NT2/D1 (cell line): ENCODE measurements at regions not wholly inside any gene's neighbourhood (a gene's known extent, or its start where the extent isn't known, plus 50 kb on each side); places are given as distances from the start of the nearest gene placed in this dataset.
"Not testable (repeated sequence)": the region's sequence is repeated elsewhere in the genome, so short reads cannot be mapped to it uniquely, and the experiment has no call there.

Experiments used
- DNase-seq: peaks from one replicate; pipeline ENCODE4 v3.0.0-alpha.2; 2011; ENCODE audit warnings: low read depth, low spot score
- H3K27me3 ChIP-seq: 2 replicates; pipeline ENCODE4 v1.6.0; 2011; ENCODE audit warnings: mild to moderate bottlenecking; ENCODE audit not compliant: insufficient read length, insufficient read depth
- H3K36me3 ChIP-seq: 2 replicates; pipeline ENCODE4 v1.6.1; 2011; ENCODE audit warnings: mild to moderate bottlenecking, low read length, mixed read lengths; ENCODE audit not compliant: insufficient read depth, insufficient read length
- H3K4me1 ChIP-seq: 2 replicates; pipeline ENCODE4 v1.5.1; 2011; ENCODE audit not compliant: insufficient read depth, insufficient read length
- H3K4me3 ChIP-seq: 2 replicates; pipeline ENCODE4 v1.5.1; 2011; ENCODE audit warnings: low read depth; ENCODE audit not compliant: insufficient read length
- H3K9ac ChIP-seq: 2 replicates; pipeline ENCODE4 v1.6.0; 2011; ENCODE audit warnings: low read depth; ENCODE audit not compliant: insufficient read length
- H3K9me3 ChIP-seq: 2 replicates; pipeline ENCODE4 v1.5.1; 2011; ENCODE audit warnings: mild to moderate bottlenecking, low read length; ENCODE audit not compliant: insufficient read depth
- SUZ12 ChIP-seq: IDR thresholded peaks from 2 replicates; pipeline ENCODE4 v1.6.1; 2011; ENCODE audit not compliant: insufficient read length, insufficient read depth; ENCODE audit errors: extremely low read depth
- YY1 ChIP-seq: IDR thresholded peaks from 2 replicates; pipeline ENCODE4 v1.6.1; 2011; ENCODE audit not compliant: insufficient read length, insufficient read depth
- ZNF274 ChIP-seq: IDR thresholded peaks from 2 replicates; pipeline ENCODE4 v1.6.1; 2011; ENCODE audit warnings: mild to moderate bottlenecking, low read depth, low read length

- H3K36me3 ChIP-seq: no peaks in the 10 kb centered on the region
- DNase-seq: no peak
- no peaks in the 10 kb centered on the region for H3K27me3 ChIP-seq
- no peak overlapping the region for H3K4me3 ChIP-seq
- H3K9ac ChIP-seq: no peak overlapping the region
- TF ChIP-seq SUZ12 (no peak), YY1 (no peak), ZNF274 (no peak)
- no peaks in the 10 kb centered on the region for H3K4me1 ChIP-seq
- H3K9me3 ChIP-seq: no peaks in the 10 kb centered on the region; the same call in 1 of the 2 replicates
These were observed 418.8 kb downstream of the OLFM4 start for GRCh38 chr13:53447456-53447855.

GRCh38 chr13:53447863-53448262 lies 419.2 kb downstream of the OLFM4 start:
- H3K4me1 ChIP-seq: no peaks in the 10 kb centered on the region
- no peaks in the 10 kb centered on the region for H3K36me3 ChIP-seq
- no peaks in the 10 kb centered on the region; the same call in 1 of the 2 replicates for H3K9me3 ChIP-seq
- H3K27me3 ChIP-seq: no peaks in the 10 kb centered on the region
- H3K9ac ChIP-seq: no peak overlapping the region
- no peak for TF ChIP-seq SUZ12
- no peak for TF ChIP-seq ZNF274
- TF ChIP-seq YY1: no peak
- DNase-seq: no peak
- H3K4me3 ChIP-seq: no peak overlapping the region

GRCh38 chr13:53452263-53452808 lies 423.7 kb downstream of the OLFM4 start:
- H3K4me1 ChIP-seq, H3K4me3 ChIP-seq, H3K36me3 ChIP-seq, H3K9me3 ChIP-seq, DNase-seq, H3K9ac ChIP-seq, H3K27me3 ChIP-seq: not testable (repeated sequence)

- no peaks in the 10 kb centered on the region for H3K9me3 ChIP-seq
- no peak overlapping the region for H3K4me3 ChIP-seq
- peak; percentile 1 for DNase-seq
- H3K9ac ChIP-seq: no peak overlapping the region
- TF ChIP-seq YY1: no peak
- no peak for TF ChIP-seq ZNF274
- TF ChIP-seq SUZ12: no peak
- H3K27me3 ChIP-seq: no peaks in the 10 kb centered on the region
- no peaks in the 10 kb centered on the region for H3K4me1 ChIP-seq
- H3K36me3 ChIP-seq: no peaks in the 10 kb centered on the region
These were observed 432.2 kb downstream of the OLFM4 start for GRCh38 chr13:53460796-53461195.

GRCh38 chr13:53463106-53463505 lies 434.5 kb downstream of the OLFM4 start:
- H3K4me3 ChIP-seq: no peak overlapping the region
- no peaks in the 10 kb centered on the region for H3K27me3 ChIP-seq
- H3K9me3 ChIP-seq: no peaks in the 10 kb centered on the region
- no peak for DNase-seq
- H3K4me1 ChIP-seq: no peaks in the 10 kb centered on the region
- no peaks in the 10 kb centered on the region for H3K36me3 ChIP-seq
- H3K9ac ChIP-seq: no peak overlapping the region
- no peak for TF ChIP-seq ZNF274
- TF ChIP-seq SUZ12: no peak
- no peak for TF ChIP-seq YY1

- no peak overlapping the region for H3K9ac ChIP-seq
- no peaks in the 10 kb centered on the region for H3K27me3 ChIP-seq
- no peaks in the 10 kb centered on the region for H3K9me3 ChIP-seq
- H3K4me3 ChIP-seq: no peak overlapping the region
- no peaks in the 10 kb centered on the region for H3K4me1 ChIP-seq
- no peak for TF ChIP-seq YY1
- no peak for TF ChIP-seq SUZ12
- TF ChIP-seq ZNF274: no peak
- H3K36me3 ChIP-seq: no peaks in the 10 kb centered on the region
- DNase-seq: no peak
These were observed 438.0 kb downstream of the OLFM4 start for GRCh38 chr13:53466576-53466975.

- no peak overlapping the region for H3K4me3 ChIP-seq
- TF ChIP-seq YY1: no peak
- no peak for TF ChIP-seq SUZ12
- no peak for TF ChIP-seq ZNF274
- no peak overlapping the region for H3K9ac ChIP-seq
- no peaks in the 10 kb centered on the region for H3K36me3 ChIP-seq
- H3K9me3 ChIP-seq: no peaks in the 10 kb centered on the region
- no peaks in the 10 kb centered on the region for H3K27me3 ChIP-seq
- H3K4me1 ChIP-seq: no peaks in the 10 kb centered on the region
- no peak for DNase-seq
These were observed 444.8 kb downstream of the OLFM4 start for GRCh38 chr13:53473397-53473796.

- H3K4me1 ChIP-seq: no peaks in the 10 kb centered on the region
- H3K9ac ChIP-seq: no peak overlapping the region
- no peaks in the 10 kb centered on the region for H3K27me3 ChIP-seq
- no peak for DNase-seq
- H3K36me3 ChIP-seq: no peaks in the 10 kb centered on the region
- TF ChIP-seq ZNF274 (no peak), YY1 (no peak), SUZ12 (no peak)
- no peaks in the 10 kb centered on the region for H3K9me3 ChIP-seq
- no peak overlapping the region for H3K4me3 ChIP-seq
These were observed 446.3 kb downstream of the OLFM4 start for GRCh38 chr13:53474878-53475277.
